Suprapubic skin (tissue), 4 donors: ENCODE measurements at regions not wholly inside any gene's neighbourhood (a gene's known extent, or its start where the extent isn't known, plus 50 kb on each side); places are given as distances from the start of the nearest gene placed in this dataset.

ENCODE experiments used
- CTCF ChIP-seq, 2 donors: fragments of 200-600 bp in 1 of 2; fragments of 450-650 bp in 1 of 2; sonication (generic) in 1 of 2; IDR thresholded peaks; one replicate each; pipeline ENCODE4 v1.5.1; 2016 to 2019; ENCODE audit warnings: antibody characterized with exemption in 2 of 2, mild to moderate bottlenecking in 1 of 2, moderate library complexity in 1 of 2
- EP300 ChIP-seq: sonication (generic); formaldehyde crosslinking; IDR thresholded peaks from one replicate; pipeline ENCODE4 v1.6.1; 2017; ENCODE audit warnings: antibody characterized with exemption
- POLR2A ChIP-seq, 2 donors: fragments of 450-650 bp; IDR thresholded peaks; one replicate each; pipeline ENCODE4 v1.6.1; 2017; ENCODE audit warnings: antibody characterized with exemption in 2 of 2, mild to moderate bottlenecking in 2 of 2, moderate library complexity in 2 of 2
- POLR2AphosphoS5 ChIP-seq, 3 donors: sonication (generic); formaldehyde crosslinking; IDR thresholded peaks; one replicate each; pipeline ENCODE4 v1.6.1; 2017; ENCODE audit warnings: antibody characterized with exemption in 3 of 3

GRCh38 chr13:79124183-79124582 is 281.9 kb downstream of the RBM26 start:
- TF ChIP-seq CTCF (IDR thresholded peaks at IDR 0.05) (no peak), EP300 (no peak), POLR2A (IDR thresholded peaks at IDR 0.05) (no peak), POLR2AphosphoS5 (IDR thresholded peaks at IDR 0.05) (no peak)
